PFSK-1 (cell line): ENCODE measurements at regions not wholly inside any gene's neighbourhood (a gene's known extent, or its start where the extent isn't known, plus 50 kb on each side); places are given as distances from the start of the nearest gene placed in this dataset.

ENCODE experiments used
- FOXP2 ChIP-seq: optimal IDR thresholded peaks from 2 replicates; pipeline ENCODE3; 2011; ENCODE audit warnings: borderline replicate concordance, control low read depth, inconsistent platforms; ENCODE audit not compliant: insufficient read depth; ENCODE audit errors: extremely low read length, extremely low read depth
- POLR2AphosphoS5 ChIP-seq: IDR thresholded peaks from 2 replicates; pipeline ENCODE4 v1.6.1; 2012; ENCODE audit warnings: low read depth, mild to moderate bottlenecking, control low read depth, low read length, moderate library complexity
- REST ChIP-seq, 2 experiments: IDR thresholded peaks; 2 replicates each; pipeline versions ENCODE4 v1.6.1 to v1.8.0; 2011 to 2012; ENCODE audit warnings: low read depth in 2 of 2, low read length in 2 of 2, control low read depth in 1 of 2, inconsistent platforms in 1 of 2, mild to moderate bottlenecking in 1 of 2, moderate library complexity in 1 of 2; ENCODE audit not compliant: insufficient read depth in 1 of 2
- SIN3A ChIP-seq: IDR thresholded peaks from 2 replicates; pipeline ENCODE4 v1.6.1; 2012; ENCODE audit warnings: mild to moderate bottlenecking, low read length, moderate library complexity, borderline replicate concordance; ENCODE audit not compliant: insufficient read depth
- TAF1 ChIP-seq: IDR thresholded peaks from 2 replicates; pipeline ENCODE4 v1.6.1; 2012; ENCODE audit warnings: low read length, control low read depth, borderline replicate concordance; ENCODE audit not compliant: insufficient read depth

- TF ChIP-seq POLR2AphosphoS5 (no peak), TAF1 (no peak), REST (IDR thresholded peaks at IDR 0.05; ENCODE audit: insufficient read depth in 1 of 2, low read depth in 2 of 2, low read length in 2 of 2) (no peak), FOXP2 (no peak), SIN3A (no peak)
These were observed 187.2 kb downstream of the FGFR2 start for GRCh38 chr10:121411004-121411403.

GRCh38 chr10:121413951-121414350, 184.3 kb downstream of the FGFR2 start:
- TF ChIP-seq SIN3A (no peak), FOXP2 (no peak), REST (IDR thresholded peaks at IDR 0.05; ENCODE audit: insufficient read depth in 1 of 2, low read depth in 2 of 2, low read length in 2 of 2) (no peak), TAF1 (no peak), POLR2AphosphoS5 (no peak)

GRCh38 chr10:121414366-121415062, 183.7 kb downstream of the FGFR2 start:
- TF ChIP-seq TAF1 (no peak), POLR2AphosphoS5 (no peak), SIN3A (no peak), FOXP2 (no peak), REST (IDR thresholded peaks at IDR 0.05; ENCODE audit: insufficient read depth in 1 of 2, low read depth in 2 of 2, low read length in 2 of 2) (no peak)

- TF ChIP-seq TAF1 (no peak), FOXP2 (no peak), POLR2AphosphoS5 (no peak)
These were observed 183.2 kb downstream of the FGFR2 start for GRCh38 chr10:121415063-121415399.

- TF ChIP-seq TAF1 (no peak), FOXP2 (no peak), POLR2AphosphoS5 (no peak), SIN3A (no peak), REST (IDR thresholded peaks at IDR 0.05; ENCODE audit: insufficient read depth in 1 of 2, low read depth in 2 of 2, low read length in 2 of 2) (no peak)
These were observed 182.2 kb downstream of the FGFR2 start for GRCh38 chr10:121416071-121416470.
